ENCODE measurements at regions not wholly inside any gene's neighbourhood (a gene's known extent, or its start where the extent isn't known, plus 50 kb on each side); places are given as distances from the start of the nearest gene placed in this dataset.
"Not testable (repeated sequence)": the region's sequence is repeated elsewhere in the genome, so short reads cannot be mapped to it uniquely, and the experiment has no call there.

GRCh38 chr4:106869551-106869950, 166.6 kb downstream of the DKK2 start:
- no peak for DNase-seq

DNA sequence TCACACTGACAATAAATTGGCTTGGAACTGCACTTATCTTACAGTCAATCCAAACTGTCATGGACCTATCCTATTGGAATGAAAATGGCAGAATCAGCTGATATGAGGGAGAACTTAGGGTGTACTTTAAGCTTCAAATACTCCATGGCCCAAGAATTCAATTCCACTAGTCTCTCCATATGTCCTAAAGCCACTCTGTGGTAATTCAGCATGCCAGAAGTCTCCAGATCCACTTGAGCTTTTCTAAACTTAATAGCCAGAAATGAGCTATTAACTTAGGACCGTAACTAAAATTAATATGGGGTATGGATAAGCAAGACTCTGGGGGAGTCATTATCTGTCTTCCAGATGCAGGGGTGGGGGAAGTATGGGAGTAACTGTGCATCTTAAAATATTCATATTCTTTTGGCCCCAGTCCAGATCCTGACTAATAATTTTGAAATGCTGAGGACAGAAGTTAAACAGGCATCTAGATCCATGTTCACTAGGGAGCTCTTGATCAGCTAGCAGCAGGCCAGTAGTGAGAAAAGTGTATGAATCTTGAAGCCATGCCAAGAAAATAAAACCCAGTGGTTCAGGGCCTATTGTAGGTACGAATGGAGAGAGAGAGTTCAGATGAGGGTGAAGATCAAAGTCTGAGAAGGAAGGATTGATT, 167.6 kb downstream of the DKK2 start:
- no peak for DNase-seq

DNA sequence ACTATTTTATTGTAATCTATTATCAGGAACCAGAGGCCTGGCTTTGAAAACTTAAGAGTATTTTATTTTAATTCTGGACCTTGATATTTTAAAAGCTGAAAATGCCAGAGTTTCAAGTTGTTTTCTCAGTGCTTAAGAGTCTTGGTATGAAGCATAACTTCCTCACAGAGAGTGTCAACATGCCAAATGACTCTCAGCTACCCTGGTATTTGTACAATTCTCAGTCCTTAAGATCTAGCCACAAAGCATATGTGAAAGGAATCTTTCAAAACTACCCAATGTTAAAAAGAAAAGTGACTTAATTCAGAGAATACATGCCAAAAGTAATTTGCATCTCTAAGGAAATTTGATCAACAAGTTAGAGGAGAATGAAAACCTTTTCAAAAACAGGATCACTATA, 171.9 kb downstream of the DKK2 start:
- no peak for DNase-seq

DNA sequence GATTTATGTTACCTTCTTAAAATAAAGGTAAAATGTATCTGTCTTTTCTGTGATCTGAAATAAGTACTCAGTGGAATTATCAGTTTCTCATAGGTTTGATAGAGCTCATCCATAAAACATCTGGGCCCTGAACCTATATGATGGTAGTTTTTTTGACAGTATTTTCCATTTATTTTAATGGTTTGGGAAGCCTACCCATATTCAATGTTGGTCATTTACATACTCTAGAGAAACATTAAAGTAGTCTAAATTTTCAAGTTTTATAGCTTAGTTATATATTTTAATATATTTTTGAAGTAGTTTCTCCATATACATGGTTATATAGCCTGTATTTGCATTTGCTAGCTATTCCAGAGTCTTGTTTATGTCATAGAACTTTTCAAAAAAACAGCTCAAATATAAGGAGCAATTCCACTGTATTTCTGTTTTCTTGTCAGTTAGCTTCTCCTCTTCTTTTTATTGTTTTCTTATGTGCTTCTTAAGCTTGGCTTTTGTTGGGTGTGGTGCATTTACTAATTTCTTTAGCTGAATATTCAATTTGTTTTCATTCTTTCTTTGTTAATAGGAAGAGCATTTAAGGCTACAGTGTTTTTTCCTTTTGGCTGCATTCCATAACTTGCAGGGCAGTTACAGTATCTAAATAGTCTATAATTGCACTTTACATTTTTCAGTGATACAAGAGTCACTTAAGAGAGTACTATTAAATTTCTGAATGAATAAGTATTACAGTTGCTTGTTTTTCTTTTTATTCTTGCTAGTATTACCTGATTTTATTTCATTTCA, 181.4 kb downstream of the DKK2 start:
- DNase-seq: no peak

GRCh38 chr4:106852426-106852825, 183.7 kb downstream of the DKK2 start:
- DNase-seq: no peak

- no peak for DNase-seq
Observed at GRCh38 chr4:106851726-106852125, 184.4 kb downstream of the DKK2 start.

DNA sequence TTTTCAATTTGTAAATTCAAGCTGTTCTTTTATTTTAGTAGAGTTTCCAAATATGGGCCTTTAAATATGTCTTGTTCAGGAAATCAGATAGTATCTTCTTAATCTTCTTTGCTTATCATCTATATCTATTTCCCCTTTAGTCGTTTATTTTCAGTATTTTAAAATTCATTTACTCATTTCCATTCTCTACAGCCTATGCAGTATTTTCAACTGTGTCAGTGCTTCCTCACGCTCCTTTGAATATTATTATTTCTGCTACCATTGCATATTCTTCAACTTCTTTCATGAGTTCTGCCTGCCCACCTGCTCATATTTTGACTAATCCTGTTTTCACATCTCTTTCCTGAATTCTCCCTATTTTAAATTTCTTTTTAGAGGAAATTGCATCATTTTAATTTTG, 185.4 kb downstream of the DKK2 start:
- DNase-seq: no peak

GRCh38 chr4:106835919-106836318, 200.2 kb downstream of the DKK2 start:
- no peak for DNase-seq

DNA sequence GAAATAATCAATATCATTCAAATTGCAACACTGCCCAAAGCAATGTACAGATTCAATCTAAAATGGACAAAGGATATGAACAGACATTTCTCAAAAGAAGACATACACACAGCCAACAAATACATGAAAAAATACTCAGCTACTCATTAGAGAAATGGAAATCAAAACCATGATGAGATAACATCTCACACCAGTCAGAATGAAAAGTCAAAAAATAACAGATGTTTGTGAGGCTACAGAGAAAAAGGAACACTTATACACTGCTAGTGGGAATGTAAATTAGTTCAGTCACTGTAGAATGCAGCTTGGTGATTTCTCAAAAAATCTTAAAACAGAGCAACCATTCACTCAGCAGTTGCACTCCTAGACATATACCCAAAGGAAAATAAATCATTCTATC, 205.2 kb downstream of the DKK2 start:
- no peak for DNase-seq

DNA sequence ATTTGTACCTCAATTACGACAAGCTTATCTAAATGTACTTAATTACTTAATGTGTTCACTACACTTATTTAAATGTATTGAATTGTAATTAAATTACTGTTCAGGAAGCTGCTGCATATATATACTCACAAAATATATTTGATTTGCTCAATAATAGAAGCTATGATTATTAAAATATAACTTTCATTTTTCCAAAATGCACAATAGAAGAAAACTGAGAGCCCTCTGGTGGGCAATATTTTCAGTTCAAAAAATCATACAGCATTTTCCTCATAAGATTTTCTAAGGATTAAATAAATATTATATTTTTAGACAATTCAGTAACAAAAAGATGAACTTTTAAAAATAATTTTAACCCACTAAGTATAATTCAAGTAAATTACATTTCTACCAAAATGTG, 217.3 kb downstream of the DKK2 start:
- DNase-seq: no peak

GRCh38 chr4:106816496-106816895, 219.6 kb downstream of the DKK2 start:
- DNase-seq: no peak

DNA sequence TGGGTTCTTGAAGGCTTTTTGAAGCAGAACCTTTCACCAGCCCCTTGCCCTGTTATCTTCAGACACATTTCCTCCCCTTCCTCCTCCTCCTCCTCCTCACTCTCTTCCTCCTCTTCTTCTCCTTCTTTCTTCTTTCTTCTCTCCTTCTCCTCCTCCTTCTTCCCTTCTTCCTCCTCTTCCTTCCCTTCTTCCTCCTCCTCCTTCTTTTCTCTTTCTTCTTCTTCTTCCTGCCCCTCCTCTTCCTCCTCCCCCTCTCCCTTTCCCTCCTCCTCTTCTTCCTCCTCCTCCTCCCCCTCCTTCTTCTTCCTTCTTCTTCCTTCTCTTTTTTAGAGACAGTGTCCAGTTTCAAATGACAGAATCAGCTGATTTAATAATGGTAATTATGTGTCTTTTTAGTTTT, 226.0 kb downstream of the DKK2 start:
- no peak for DNase-seq

DNA sequence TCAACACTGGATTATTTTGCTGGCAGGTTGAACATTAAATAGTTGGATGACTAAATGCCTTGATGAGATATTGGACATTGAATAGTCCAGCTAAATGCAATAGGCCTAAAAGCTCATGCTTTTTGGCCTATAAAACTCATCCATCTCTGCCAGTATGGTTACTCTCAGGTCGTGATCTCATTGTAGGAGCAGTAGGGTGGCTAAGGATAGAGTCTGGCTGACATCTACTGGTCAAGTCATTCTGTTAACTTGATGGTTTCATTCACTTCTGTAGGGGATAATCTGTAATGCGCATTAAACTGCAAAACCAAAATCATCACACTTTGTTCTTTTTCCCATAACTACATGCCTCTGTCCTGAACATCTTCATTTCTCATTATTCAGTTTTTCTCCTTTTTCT, 227.0 kb downstream of the DKK2 start:
- no peak for DNase-seq

GRCh38 chr4:106806158-106806797, 229.8 kb downstream of the DKK2 start:
- DNase-seq: no peak

DNA sequence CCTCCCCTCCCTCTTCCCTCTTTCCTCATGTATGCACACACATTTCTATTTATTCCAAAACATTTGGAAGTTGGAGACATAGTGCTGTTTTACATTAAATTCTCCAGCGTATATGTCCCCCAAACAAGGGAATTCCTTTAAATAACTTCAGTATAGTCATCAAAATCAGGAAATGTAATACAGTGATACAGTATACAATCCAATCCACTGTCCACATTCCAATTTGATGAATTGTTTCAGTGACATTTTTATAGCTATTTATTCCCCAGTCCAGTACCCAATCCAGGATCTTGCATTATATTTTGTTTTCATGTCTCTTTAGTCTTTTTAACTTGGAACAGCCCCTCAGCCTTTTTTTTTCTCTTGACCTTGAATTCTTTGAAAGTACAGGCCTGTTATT, 233.0 kb downstream of the DKK2 start:
- no peak for DNase-seq

DNA sequence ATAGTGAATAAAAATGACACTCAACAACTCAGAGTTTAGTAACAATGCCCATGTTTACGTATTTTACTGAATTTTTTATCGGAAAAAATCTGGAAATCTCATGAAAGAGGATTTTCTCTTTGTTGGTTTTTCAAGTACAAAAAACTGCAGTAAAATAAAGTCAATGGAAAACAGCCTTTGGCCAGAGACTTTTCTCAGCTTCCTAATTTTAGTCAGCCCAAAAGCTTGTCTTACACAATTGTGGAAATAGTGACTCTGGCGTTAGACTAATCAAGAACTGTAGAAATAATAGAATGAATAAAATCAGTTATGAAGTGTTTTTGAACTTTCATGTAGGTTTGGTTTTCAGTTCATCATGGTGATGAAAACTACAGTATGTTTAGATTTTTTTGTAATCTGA, 234.7 kb downstream of the DKK2 start:
- no peak for DNase-seq

GRCh38 chr4:106796876-106797275, 239.2 kb downstream of the DKK2 start:
- no peak for DNase-seq

DNA sequence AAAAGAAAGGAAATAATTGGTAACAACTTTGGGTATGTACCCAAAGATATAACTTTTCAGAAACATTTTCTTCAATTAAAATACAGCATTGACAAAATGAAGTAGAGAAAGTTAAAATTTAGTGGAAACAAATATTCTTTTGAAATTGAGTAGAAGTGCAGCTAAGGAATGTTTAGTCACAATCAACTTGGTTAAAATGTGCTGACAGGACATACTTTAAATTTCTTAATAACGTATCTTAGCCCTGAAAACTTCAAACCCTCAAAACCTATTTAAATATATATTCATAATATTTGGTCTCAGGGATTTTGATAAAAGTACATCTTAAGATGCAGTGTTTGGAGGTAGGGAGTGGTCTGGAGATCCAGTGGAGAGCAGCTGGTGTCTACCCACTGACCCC, 240.8 kb downstream of the DKK2 start:
- DNase-seq: no peak

- DNase-seq: no peak
Observed at GRCh38 chr4:106793933-106794332, 242.2 kb downstream of the DKK2 start.

DNA sequence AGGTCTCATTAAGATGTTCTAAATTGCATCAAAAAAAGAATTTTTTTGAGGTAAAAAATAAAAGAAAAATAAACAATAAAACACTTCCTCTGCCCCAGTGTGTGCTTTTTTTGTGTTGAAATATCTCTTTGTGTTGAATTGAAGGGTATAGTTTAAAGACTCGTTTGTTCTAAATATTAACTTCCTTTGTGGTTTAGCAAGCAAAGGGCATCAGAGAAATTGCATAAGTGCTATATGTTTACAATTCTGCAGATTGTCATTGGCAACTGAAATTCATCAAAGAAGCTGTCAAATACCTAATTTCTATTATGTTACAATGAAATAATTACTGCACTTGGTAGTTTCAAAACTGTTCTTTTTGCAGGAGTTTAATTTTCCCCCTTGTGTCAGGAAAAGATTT, 260.5 kb downstream of the DKK2 start:
- no peak for DNase-seq

GRCh38 chr4:106774055-106774454, 262.1 kb downstream of the DKK2 start:
- not testable (repeated sequence) for DNase-seq

- DNase-seq: no peak
Observed at GRCh38 chr4:106773076-106773905, 262.8 kb downstream of the DKK2 start.

DNA sequence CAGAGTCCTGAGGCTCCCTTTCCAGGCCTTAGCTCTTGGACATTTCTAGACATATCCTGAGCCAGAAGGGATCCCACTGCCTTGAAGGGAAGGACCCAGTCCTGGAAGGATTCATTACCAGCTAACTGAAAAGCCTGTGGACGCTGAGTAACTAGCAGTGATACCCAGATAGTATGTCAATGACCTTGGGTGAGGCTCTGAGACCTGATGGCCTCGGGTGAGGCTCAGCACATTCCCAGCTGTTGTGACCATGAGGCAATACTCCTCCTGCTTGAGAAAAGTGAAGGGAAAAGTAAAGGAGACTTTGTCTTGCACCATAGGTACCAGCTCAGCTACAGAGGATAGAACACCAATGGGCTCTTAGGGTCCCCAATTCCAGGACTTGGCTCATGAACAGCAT, 268.1 kb downstream of the DKK2 start:
- DNase-seq: no peak
